ENCODE measurements at regions not wholly inside any gene's neighbourhood (a gene's known extent, or its start where the extent isn't known, plus 50 kb on each side); places are given as distances from the start of the nearest gene placed in this dataset.

DNA sequence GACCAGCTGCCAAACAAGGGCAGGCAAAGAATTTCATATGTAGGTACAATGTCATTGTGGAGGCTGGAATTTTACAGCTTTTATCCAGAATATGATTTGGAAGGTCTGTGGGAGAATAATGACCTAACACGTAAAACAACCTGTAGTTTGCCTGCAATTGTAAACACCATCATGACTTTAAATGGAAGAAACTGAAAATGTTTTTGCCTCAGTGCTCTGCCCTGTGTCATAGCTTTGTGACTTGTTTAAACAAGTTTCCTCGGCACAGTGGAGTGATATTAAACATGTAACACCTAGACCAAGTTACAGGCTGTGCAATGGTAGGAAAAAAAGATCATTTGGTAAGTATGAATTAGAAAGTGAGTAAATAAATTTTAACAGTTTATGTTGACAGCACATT lies 171.6 kb upstream of the MBNL1 start:
- TF ChIP-seq, protein P1, sequence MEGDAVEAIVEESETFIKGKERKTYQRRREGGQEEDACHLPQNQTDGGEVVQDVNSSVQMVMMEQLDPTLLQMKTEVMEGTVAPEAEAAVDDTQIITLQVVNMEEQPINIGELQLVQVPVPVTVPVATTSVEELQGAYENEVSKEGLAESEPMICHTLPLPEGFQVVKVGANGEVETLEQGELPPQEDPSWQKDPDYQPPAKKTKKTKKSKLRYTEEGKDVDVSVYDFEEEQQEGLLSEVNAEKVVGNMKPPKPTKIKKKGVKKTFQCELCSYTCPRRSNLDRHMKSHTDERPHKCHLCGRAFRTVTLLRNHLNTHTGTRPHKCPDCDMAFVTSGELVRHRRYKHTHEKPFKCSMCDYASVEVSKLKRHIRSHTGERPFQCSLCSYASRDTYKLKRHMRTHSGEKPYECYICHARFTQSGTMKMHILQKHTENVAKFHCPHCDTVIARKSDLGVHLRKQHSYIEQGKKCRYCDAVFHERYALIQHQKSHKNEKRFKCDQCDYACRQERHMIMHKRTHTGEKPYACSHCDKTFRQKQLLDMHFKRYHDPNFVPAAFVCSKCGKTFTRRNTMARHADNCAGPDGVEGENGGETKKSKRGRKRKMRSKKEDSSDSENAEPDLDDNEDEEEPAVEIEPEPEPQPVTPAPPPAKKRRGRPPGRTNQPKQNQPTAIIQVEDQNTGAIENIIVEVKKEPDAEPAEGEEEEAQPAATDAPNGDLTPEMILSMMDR (IDR thresholded peaks at IDR 0.05) = no peak
- Histone ChIP-seq H3K4me3 (peak overlapping the region; percentile 25), H3K27ac (no peak overlapping the region), H3K9me3 (no peaks in the 10 kb centered on the region), H3K36me3 (no peaks in the 10 kb centered on the region), H3K27me3 (replicated peaks; ENCODE audit: insufficient read depth) (no peaks in the 10 kb centered on the region), H3K4me1 (ENCODE audit: control insufficient read depth in 1 of 2, low read depth in 2 of 2) (peaks cover 4 to 16% of the 10 kb centered on the region in 2 donors)
- ATAC-seq (ENCODE audit: insufficient number of reproducible peaks, low FRiP score, low read depth) (no peak), DNase-seq (ENCODE audit: low spot score) (no peak)

GRCh38 chr3:152097770-152098169 lies 171.0 kb upstream of the MBNL1 start:
- H3K4me3 ChIP-seq = no peak overlapping the region
- no peak overlapping the region for H3K27ac ChIP-seq
- ATAC-seq (ENCODE audit: insufficient number of reproducible peaks, low FRiP score, low read depth) (no peak), DNase-seq (ENCODE audit: low spot score) (no peak)
- no peaks in the 10 kb centered on the region for H3K27me3 ChIP-seq (replicated peaks; ENCODE audit: insufficient read depth)
- TF ChIP-seq, protein P1 (IDR thresholded peaks at IDR 0.05) = no peak
- H3K9me3 ChIP-seq = no peaks in the 10 kb centered on the region
- peaks cover 4 to 16% of the 10 kb centered on the region in 2 donors for H3K4me1 ChIP-seq (ENCODE audit: control insufficient read depth in 1 of 2, low read depth in 2 of 2)
- no peaks in the 10 kb centered on the region for H3K36me3 ChIP-seq

GRCh38 chr3:152100491-152101132 lies 168.1 kb upstream of the MBNL1 start:
- H3K27ac ChIP-seq = no peak overlapping the region
- no peak for ATAC-seq (ENCODE audit: insufficient number of reproducible peaks, low FRiP score, low read depth)
- H3K36me3 ChIP-seq = no peaks in the 10 kb centered on the region
- DNase-seq (ENCODE audit: low spot score) = no peak
- H3K9me3 ChIP-seq = no peaks in the 10 kb centered on the region
- peaks cover 4 to 12% of the 10 kb centered on the region in 2 donors for H3K4me1 ChIP-seq (ENCODE audit: control insufficient read depth in 1 of 2, low read depth in 2 of 2)
- no peak overlapping the region for H3K4me3 ChIP-seq
- TF ChIP-seq, protein P1 (IDR thresholded peaks at IDR 0.05) = no peak
- no peaks in the 10 kb centered on the region for H3K27me3 ChIP-seq (replicated peaks; ENCODE audit: insufficient read depth)

GRCh38 chr3:152102410-152102809 lies 166.3 kb upstream of the MBNL1 start:
- Histone ChIP-seq H3K36me3 (no peaks in the 10 kb centered on the region), H3K4me1 (ENCODE audit: control insufficient read depth in 1 of 2, low read depth in 2 of 2) (no peaks in the 10 kb centered on the region), H3K4me3 (no peak overlapping the region), H3K27ac (no peak overlapping the region), H3K27me3 (replicated peaks; ENCODE audit: insufficient read depth) (no peaks in the 10 kb centered on the region), H3K9me3 (no peaks in the 10 kb centered on the region)
- TF ChIP-seq, protein P1 (IDR thresholded peaks at IDR 0.05) = no peak
- ATAC-seq (ENCODE audit: insufficient number of reproducible peaks, low FRiP score, low read depth) (no peak), DNase-seq (ENCODE audit: low spot score) (no peak)

DNA sequence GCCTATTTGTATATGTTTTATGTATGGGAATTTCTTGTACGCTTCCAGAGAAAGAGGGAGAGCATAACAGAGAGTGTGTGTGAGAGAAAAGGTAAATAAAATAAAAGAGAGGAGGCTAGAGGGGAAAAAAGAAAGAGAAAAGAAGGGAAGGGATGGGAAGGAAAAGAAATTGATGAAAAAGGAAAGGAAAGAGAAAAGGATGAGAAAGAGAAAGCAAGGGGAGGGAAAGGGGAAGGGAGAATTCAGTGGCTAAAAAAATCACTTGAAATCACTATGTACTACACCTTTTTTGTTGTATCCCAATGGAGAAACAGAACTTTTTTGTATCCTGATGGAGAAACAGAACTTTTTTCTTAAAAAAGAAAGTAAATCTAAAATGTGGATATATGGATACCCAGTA lies 165.5 kb upstream of the MBNL1 start:
- H3K27ac ChIP-seq = no peak overlapping the region
- DNase-seq (ENCODE audit: low spot score) (no peak), ATAC-seq (ENCODE audit: insufficient number of reproducible peaks, low FRiP score, low read depth) (no peak)
- H3K27me3 ChIP-seq (replicated peaks; ENCODE audit: insufficient read depth) = no peaks in the 10 kb centered on the region
- no peaks in the 10 kb centered on the region for H3K36me3 ChIP-seq
- no peak overlapping the region for H3K4me3 ChIP-seq
- H3K4me1 ChIP-seq (ENCODE audit: control insufficient read depth in 1 of 2, low read depth in 2 of 2) = no peaks in the 10 kb centered on the region
- TF ChIP-seq, protein P1 (IDR thresholded peaks at IDR 0.05) = no peak
- H3K9me3 ChIP-seq = no peaks in the 10 kb centered on the region
